IMR-90 (cell line): ENCODE measurements at regions not wholly inside any gene's neighbourhood (a gene's known extent, or its start where the extent isn't known, plus 50 kb on each side); places are given as distances from the start of the nearest gene placed in this dataset.

Experiments
- ATAC-seq: fragments of 200-7000 bp; cut with Tn5 transposase; 2 replicates; pipeline ENCODE4 v1.9.1; 2020; ENCODE audit warnings: low read depth, mild to moderate bottlenecking, moderate library complexity
- BruUV-seq: library from RNA; stranded (reverse); fragments of 400-500 nt; replicated peaks from 2 replicates; lab custom pipeline; 2021; lab: Mats Ljungman, UMichigan
- CTCF ChIA-PET: fragments of 300-600 bp; formaldehyde crosslinking; extraction: SDS; loops from one replicate; lab custom pipeline; 2021; ENCODE audit warnings: antibody characterized with exemption; lab: Yijun Ruan, JAX
- POLR2A ChIA-PET: fragments of 300-600 bp; sonication (Branson Sonifier 250); formaldehyde crosslinking; loops from one replicate; lab custom pipeline; 2022; ENCODE audit warnings: antibody characterized with exemption; ENCODE audit not compliant: unreplicated experiment; lab: Charles Lee
- DNase-seq: peaks from one replicate; pipeline ENCODE4 v3.0.0; 2013
- H2AFZ ChIP-seq: replicated peaks from 2 replicates; pipeline ENCODE3; 2013; ENCODE audit warnings: low read length, mild to moderate bottlenecking; ENCODE audit not compliant: poor library complexity
- H2AK5ac ChIP-seq: 2 replicates; pipeline ENCODE4 v1.6.1; 2013; ENCODE audit warnings: low read depth, low read length, inconsistent platforms
- H2AK9ac ChIP-seq: replicated peaks from 2 replicates; pipeline ENCODE3; 2013; ENCODE audit warnings: mild to moderate bottlenecking, low read depth, low read length, moderate library complexity; ENCODE audit not compliant: poor library complexity
- H2BK120ac ChIP-seq: 2 replicates; pipeline ENCODE4 v1.6.1; 2013; ENCODE audit warnings: low read depth, low read length, inconsistent platforms
- H2BK15ac ChIP-seq: 3 replicates; pipeline ENCODE4 v1.6.1; 2013; ENCODE audit warnings: low read depth, low read length, inconsistent platforms
- H2BK20ac ChIP-seq: 2 replicates; pipeline ENCODE4 v1.6.1; 2013; ENCODE audit warnings: low read depth, mild to moderate bottlenecking, inconsistent platforms, low read length, moderate library complexity
- H2BK5ac ChIP-seq: 2 replicates; pipeline ENCODE4 v1.6.1; 2013; ENCODE audit warnings: mild to moderate bottlenecking, low read depth, low read length, inconsistent platforms; ENCODE audit not compliant: poor library complexity, severe bottlenecking
- H3K14ac ChIP-seq: replicated peaks from 2 replicates; pipeline ENCODE4 v1.6.1; 2013; ENCODE audit warnings: low read depth, low read length, inconsistent platforms
- H3K18ac ChIP-seq: 2 replicates; pipeline ENCODE4 v1.6.1; 2013; ENCODE audit warnings: low read depth, low read length, control low read depth
- H3K23ac ChIP-seq: 2 replicates; pipeline ENCODE4 v1.6.1; 2013; ENCODE audit warnings: low read depth, low read length, inconsistent platforms
- H3K27ac ChIP-seq: 2 replicates; pipeline ENCODE4 v1.5.1; 2013; ENCODE audit warnings: mild to moderate bottlenecking, control low read depth, low read length; ENCODE audit not compliant: insufficient read depth
- H3K27me3 ChIP-seq: 2 replicates; pipeline ENCODE4 v1.6.1; 2013; ENCODE audit warnings: low read length; ENCODE audit not compliant: control insufficient read depth, insufficient read depth
- H3K36me3 ChIP-seq: 2 replicates; pipeline ENCODE4 v1.6.1; 2013; ENCODE audit warnings: low read length, mixed read lengths; ENCODE audit not compliant: control insufficient read depth, insufficient read depth
- H3K4ac ChIP-seq: 2 replicates; pipeline ENCODE4 v1.6.1; 2013; ENCODE audit warnings: low read depth, low read length, inconsistent platforms
- H3K4me1 ChIP-seq: 2 replicates; pipeline ENCODE4 v1.6.1; 2013; ENCODE audit warnings: low read length, mixed read lengths; ENCODE audit not compliant: control insufficient read depth, insufficient read depth
- H3K4me2 ChIP-seq: 2 replicates; pipeline ENCODE4 v1.6.1; 2013; ENCODE audit warnings: low read depth, mild to moderate bottlenecking, control low read depth, low read length, moderate library complexity
- H3K4me3 ChIP-seq: 2 replicates; pipeline ENCODE4 v1.5.1; 2013; ENCODE audit warnings: low read depth, mild to moderate bottlenecking, control low read depth, low read length, moderate library complexity; ENCODE audit not compliant: insufficient read depth
- H3K56ac ChIP-seq: 2 replicates; pipeline ENCODE4 v1.6.1; 2013; ENCODE audit warnings: low read length, inconsistent platforms; ENCODE audit not compliant: insufficient read depth; ENCODE audit errors: extremely low read depth
- H3K79me1 ChIP-seq, 2 experiments: 2 replicates each; pipeline ENCODE4 v1.6.1; 2013; ENCODE audit warnings: low read length in 2 of 2, inconsistent platforms in 1 of 2, low read depth in 1 of 2
- H3K9ac ChIP-seq: 2 replicates; pipeline ENCODE4 v1.6.1; 2013; ENCODE audit warnings: low read depth, low read length, control low read depth
- H3K9me1 ChIP-seq: 2 replicates; pipeline ENCODE4 v1.6.1; 2013; ENCODE audit warnings: low read length, inconsistent platforms; ENCODE audit not compliant: insufficient read depth
- H3K9me3 ChIP-seq: 2 replicates; pipeline ENCODE4 v1.6.1; 2013; ENCODE audit warnings: low read length; ENCODE audit not compliant: control insufficient read depth, insufficient read depth
- H4K20me1 ChIP-seq: 2 replicates; pipeline ENCODE4 v1.6.1; 2013; ENCODE audit warnings: low read length, inconsistent platforms; ENCODE audit not compliant: insufficient read depth
- H4K5ac ChIP-seq: 2 replicates; pipeline ENCODE4 v1.6.1; 2013; ENCODE audit warnings: mild to moderate bottlenecking, low read depth, low read length, control low read depth
- H4K8ac ChIP-seq, 2 experiments: 2 replicates each; pipeline ENCODE4 v1.6.1; 2013; ENCODE audit warnings: low read depth in 2 of 2, low read length in 2 of 2, control low read depth in 1 of 2, inconsistent platforms in 1 of 2
- H4K91ac ChIP-seq: 2 replicates; pipeline ENCODE4 v1.6.1; 2013; ENCODE audit warnings: low read depth, low read length, inconsistent platforms; ENCODE audit not compliant: insufficient read depth
- CHD1 ChIP-seq: IDR thresholded peaks from 2 replicates; pipeline ENCODE4 v1.6.1; 2012; ENCODE audit warnings: low read depth, low read length, improper control_type of control experiment
- FOS ChIP-seq: fragments of 150-350 bp; IDR thresholded peaks from 2 replicates; pipeline ENCODE4 v1.6.1; 2016; ENCODE audit warnings: low read depth, low read length
- MAFK ChIP-seq: IDR thresholded peaks from 2 replicates; pipeline ENCODE4 v1.6.1; 2012; ENCODE audit warnings: low read depth, low read length, improper control_type of control experiment
- POLR2A ChIP-seq: IDR thresholded peaks from 2 replicates; pipeline ENCODE4 v1.6.1; 2012; ENCODE audit warnings: mild to moderate bottlenecking, low read depth, low read length
- WGBS, 2 experiments: methylation state at CpG; one replicate each; pipeline versions ENCODE4 v1.1.5 to v1.1.7; 2013; ENCODE audit warnings: missing lambda C conversion rate in 2 of 2; ENCODE audit not compliant: insufficient read length in 1 of 2; ENCODE audit errors: extremely low coverage in 2 of 2; 5-methylcytosine and 5-hydroxymethylcytosine counted together
- dilution Hi-C: fragments of 300-500 bp; cut with HindIII; formaldehyde crosslinking; loops from one replicate; pipeline ENCODE4 v1.14.3; 2018; ENCODE audit warnings: low sequenced_read_pairs; ENCODE audit not compliant: unreplicated experiment
- in situ Hi-C: fragments of 300-500 bp; cut with MboI; formaldehyde crosslinking; loops from 3 replicates; pipeline ENCODE4 v1.14.3; 2019; ENCODE audit warnings: low sequenced_read_pairs, inconsistent platforms, mixed read lengths
- intact Hi-C: fragments of 100-400 bp; cut with micrococcal nuclease; formaldehyde crosslinking; loops from 2 replicates; pipeline ENCODE4 v1.10.0; 2022

DNA sequence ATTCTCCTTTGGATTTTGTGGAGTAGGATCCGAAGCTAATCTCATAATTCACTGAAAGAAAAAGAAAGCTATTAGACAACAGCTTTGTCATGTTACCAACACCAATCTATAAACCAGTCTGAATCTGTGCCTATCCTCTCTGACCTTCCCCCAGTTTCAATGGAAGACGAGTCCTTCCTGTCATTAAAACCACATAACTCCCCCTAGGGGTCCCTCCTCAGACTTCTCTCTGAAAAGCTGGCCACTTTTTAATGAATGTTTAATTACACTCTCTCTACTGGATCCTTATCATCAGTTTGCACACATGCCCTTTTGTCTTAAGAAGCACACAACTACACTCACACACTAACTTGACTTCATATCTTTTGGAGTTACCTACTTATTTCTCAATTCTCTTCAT, 98.0 kb upstream of the TSLP start:
- H2BK120ac ChIP-seq = no peak overlapping the region
- no peak overlapping the region for H3K56ac ChIP-seq
- intact Hi-C loops = no loop called here
- no peaks in the 10 kb centered on the region for H4K20me1 ChIP-seq
- in situ Hi-C loops = no loop called here
- H2BK5ac ChIP-seq = no peak overlapping the region
- no peak overlapping the region for H2AK5ac ChIP-seq
- H3K79me1 ChIP-seq = no peaks in the 10 kb centered on the region
- no TSS peak for BruUV-seq
- no CpG with 5 or more reads among the region's 2 CpGs for whole genome bisulfite sequencing, 2 experiments
- no peak overlapping the region for H2AFZ ChIP-seq
- DNase-seq (no peak), ATAC-seq (no peak)
- dilution Hi-C loops = no loop called here
- no peak overlapping the region for H4K5ac ChIP-seq
- H2BK20ac ChIP-seq = no peak overlapping the region
- H3K9me3 ChIP-seq = no peaks in the 10 kb centered on the region
- no peak overlapping the region for H2BK15ac ChIP-seq
- no peak overlapping the region for H3K14ac ChIP-seq
- ChIA-PET POLR2A (no interaction called here), CTCF (no interaction called here)
- no peaks in the 10 kb centered on the region for H3K36me3 ChIP-seq
- no peak overlapping the region for H3K27ac ChIP-seq
- H3K9ac ChIP-seq = no peak overlapping the region
- no peak overlapping the region for H4K91ac ChIP-seq
- no peak for TF ChIP-seq MAFK
- no peak for TF ChIP-seq POLR2A
- TF ChIP-seq FOS = no peak
- TF ChIP-seq CHD1 = no peak
- no peak overlapping the region for H3K4me3 ChIP-seq
- 0 out of 2 replicates have a peak, but pooled peaks cover 2% of the 10 kb centered on the region for H3K9me1 ChIP-seq
- H3K4ac ChIP-seq = no peak overlapping the region
- no peaks in the 10 kb centered on the region for H3K27me3 ChIP-seq
- H3K4me2 ChIP-seq = no peak overlapping the region
- H4K8ac ChIP-seq = no peak overlapping the region
- H2AK9ac ChIP-seq = no peak overlapping the region
- no peak overlapping the region for H3K23ac ChIP-seq
- no peak overlapping the region for H3K18ac ChIP-seq
- H3K4me1 ChIP-seq = peaks cover 6% of the 10 kb centered on the region
